GM23338 (cell line): ENCODE measurements at regions not wholly inside any gene's neighbourhood (a gene's known extent, or its start where the extent isn't known, plus 50 kb on each side); places are given as distances from the start of the nearest gene placed in this dataset.

ENCODE experiments used
- ATAC-seq: fragments of 200-7000 bp; cut with Tn5 transposase; 3 replicates; pipeline ENCODE4 v1.9.1; 2020
- DNase-seq: peaks from one replicate; pipeline ENCODE4 v3.0.0-alpha.2; 2015; ENCODE audit warnings: low spot score
- H2AFZ ChIP-seq: fragments of 200-600 bp; sonication (generic); 2 replicates; pipeline ENCODE4 v1.8.0; 2016; ENCODE audit warnings: antibody characterized with exemption, mild to moderate bottlenecking, moderate library complexity
- H3F3A ChIP-seq: fragments of 200-600 bp; sonication (generic); replicated peaks from 2 replicates; pipeline ENCODE4 v1.8.0; 2017; ENCODE audit warnings: antibody characterized with exemption, mixed run types, low read depth
- H3K27ac ChIP-seq: fragments of 200-600 bp; sonication (generic); 2 replicates; pipeline ENCODE4 v1.6.1; 2016; ENCODE audit warnings: low read depth
- H3K27me3 ChIP-seq: fragments of 200-600 bp; sonication (generic); 2 replicates; pipeline ENCODE4 v1.8.0; 2016; ENCODE audit warnings: mild to moderate bottlenecking, mixed run types, moderate library complexity; ENCODE audit not compliant: insufficient read depth
- H3K36me3 ChIP-seq: fragments of 200-600 bp; sonication (generic); 2 replicates; pipeline ENCODE4 v1.8.0; 2016; ENCODE audit warnings: mild to moderate bottlenecking; ENCODE audit not compliant: insufficient read depth
- H3K4me1 ChIP-seq: fragments of 200-600 bp; sonication (generic); 2 replicates; pipeline ENCODE4 v1.8.0; 2016; ENCODE audit warnings: mild to moderate bottlenecking, moderate library complexity; ENCODE audit not compliant: insufficient read depth
- H3K4me2 ChIP-seq: fragments of 200-600 bp; sonication (generic); 2 replicates; pipeline ENCODE4 v1.7.1; 2017; ENCODE audit warnings: mixed run types
- H3K4me3 ChIP-seq: fragments of 200-600 bp; sonication (generic); 2 replicates; pipeline ENCODE4 v1.6.1; 2016; ENCODE audit warnings: mixed run types
- H3K79me2 ChIP-seq: fragments of 200-600 bp; sonication (generic); replicated peaks from 2 replicates; pipeline ENCODE4 v1.8.0; 2017; ENCODE audit warnings: mild to moderate bottlenecking; ENCODE audit not compliant: insufficient read depth
- H3K9me2 ChIP-seq: fragments of 200-600 bp; sonication (generic); 2 replicates; pipeline ENCODE4 v1.8.0; 2017; ENCODE audit not compliant: insufficient read depth
- H4K20me1 ChIP-seq: fragments of 200-600 bp; sonication (generic); replicated peaks from 2 replicates; pipeline ENCODE4 v1.8.0; 2017; ENCODE audit warnings: mild to moderate bottlenecking; ENCODE audit not compliant: insufficient read depth
- H3K27ac Mint-ChIP-seq: 2 replicates; pipeline ENCODE4 v1.8.0; 2020; ENCODE audit warnings: inconsistent platforms, mild to moderate bottlenecking, moderate library complexity, mixed read lengths
- H3K27me3 Mint-ChIP-seq: 3 replicates; pipeline ENCODE4 v1.8.0; 2022; ENCODE audit warnings: low read depth, mild to moderate bottlenecking, moderate library complexity, mixed read lengths, inconsistent platforms; ENCODE audit not compliant: insufficient read depth, poor library complexity
- H3K36me3 Mint-ChIP-seq: 3 replicates; pipeline ENCODE4 v1.8.0; 2021; ENCODE audit warnings: low read depth, mild to moderate bottlenecking, inconsistent platforms, moderate library complexity, mixed read lengths
- H3K4me1 Mint-ChIP-seq: 3 replicates; pipeline ENCODE4 v1.8.0; 2020; ENCODE audit warnings: mild to moderate bottlenecking, inconsistent platforms, mixed read lengths
- H3K4me3 Mint-ChIP-seq: 3 replicates; pipeline ENCODE4 v1.8.0; 2021; ENCODE audit warnings: moderate library complexity, mild to moderate bottlenecking, inconsistent platforms, mixed read lengths
- H3K9me3 Mint-ChIP-seq: 3 replicates; pipeline ENCODE4 v1.8.0; 2020; ENCODE audit warnings: moderate library complexity, mild to moderate bottlenecking, inconsistent platforms, mixed read lengths
- CREB1 ChIP-seq: fragments of 250-450 bp; sonication (Bioruptor Pico); IDR thresholded peaks from 2 replicates; pipeline ENCODE4 v1.5.0; 2020; ENCODE audit warnings: low read depth, mild to moderate bottlenecking, moderate library complexity
- EZH2 ChIP-seq: fragments of 200-600 bp; sonication (generic); IDR thresholded peaks from one replicate; pipeline ENCODE4 v1.8.0; 2017; ENCODE audit warnings: antibody characterized with exemption, mild to moderate bottlenecking, low read depth; ENCODE audit not compliant: unreplicated experiment
- EZH2phosphoT487 ChIP-seq: fragments of 200-600 bp; sonication (generic); IDR thresholded peaks from one replicate; pipeline ENCODE4 v1.8.1; 2018; ENCODE audit warnings: antibody characterized with exemption; ENCODE audit not compliant: unreplicated experiment
- JUNB ChIP-seq: IDR thresholded peaks from one replicate; pipeline ENCODE4 v1.6.1; 2016; ENCODE audit warnings: antibody characterized with exemption; ENCODE audit not compliant: unreplicated experiment
- NANOG ChIP-seq: IDR thresholded peaks from 2 replicates; pipeline ENCODE4 v1.6.1; 2016; ENCODE audit warnings: antibody characterized with exemption, borderline replicate concordance
- POLR2AphosphoS5 ChIP-seq: IDR thresholded peaks from 2 replicates; pipeline ENCODE4 v1.6.1; 2016; ENCODE audit warnings: antibody characterized with exemption, low read depth
- STAT1 ChIP-seq: IDR thresholded peaks from one replicate; pipeline ENCODE4 v1.6.1; 2016; ENCODE audit warnings: antibody characterized with exemption; ENCODE audit not compliant: unreplicated experiment
- ZNF114 ChIP-seq: fragments of 250-450 bp; sonication (Bioruptor Pico); IDR thresholded peaks from 2 replicates; pipeline ENCODE4 v1.5.0; 2020; ENCODE audit warnings: mild to moderate bottlenecking, moderate library complexity
- ZNF331 ChIP-seq: fragments of 250-450 bp; sonication (Bioruptor Pico); IDR thresholded peaks from 2 replicates; pipeline ENCODE4 v1.5.0; 2020; ENCODE audit warnings: low read depth, mild to moderate bottlenecking, moderate library complexity
- TF ChIP-seq, protein P1 (sequence below): IDR thresholded peaks from one replicate; pipeline ENCODE4 v1.6.1; 2018; ENCODE audit warnings: antibody characterized with exemption; ENCODE audit not compliant: unreplicated experiment
- TF ChIP-seq, protein P2 (sequence below), 2 experiments: fragments of 200-600 bp in 1 of 2; sonication (generic) in 1 of 2; conservative IDR thresholded peaks; 2 replicates each; pipeline versions ENCODE4 v1.5.1 to v1.6.1; 2016 to 2017; ENCODE audit warnings: antibody characterized with exemption in 2 of 2, low read depth in 2 of 2, mild to moderate bottlenecking in 2 of 2, moderate library complexity in 1 of 2
- TF ChIP-seq, protein P3 (sequence below): IDR thresholded peaks from 2 replicates; pipeline ENCODE4 v1.6.1; 2016; ENCODE audit warnings: antibody characterized with exemption
- TF ChIP-seq, protein P4 (sequence below): fragments of 250-450 bp; sonication (Bioruptor Pico); IDR thresholded peaks from 2 replicates; pipeline ENCODE4 v1.5.0; 2020; ENCODE audit warnings: mild to moderate bottlenecking, moderate library complexity

DNA sequence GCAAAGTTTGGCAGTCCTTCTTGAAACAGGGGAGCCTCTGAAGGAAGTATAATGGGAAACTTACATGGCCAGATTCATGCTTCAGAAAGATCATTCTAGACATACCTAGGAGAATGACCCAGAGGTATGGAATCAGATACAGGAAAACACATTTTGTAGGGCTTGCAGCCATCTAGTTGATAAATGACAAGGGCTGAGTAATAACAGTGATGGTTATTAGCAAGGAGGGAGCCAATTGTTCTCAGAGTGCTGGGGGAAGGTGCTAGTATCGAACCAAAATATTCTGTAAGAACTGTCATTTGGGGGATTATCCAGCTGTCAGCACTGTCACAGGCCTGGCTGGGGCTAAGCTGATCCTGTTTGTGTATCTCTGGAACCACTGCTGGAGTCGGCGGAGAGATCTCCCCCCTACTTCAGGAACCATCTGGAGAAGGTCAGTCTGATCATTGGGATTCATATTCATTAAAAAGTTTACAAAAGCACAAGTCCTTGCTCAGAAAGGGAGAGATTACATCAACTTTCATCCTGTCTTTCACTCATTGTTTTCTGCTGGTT, 113.8 kb upstream of the THSD7B start:
- Histone ChIP-seq H4K20me1 (no peaks in the 10 kb centered on the region), H3K4me1 (peaks cover 14% of the 10 kb centered on the region), H3K36me3 (no peaks in the 10 kb centered on the region), H3F3A (no peaks in the 10 kb centered on the region), H2AFZ (no peak overlapping the region), H3K4me2 (no peak overlapping the region), H3K27ac (no peak overlapping the region), H3K79me2 (no peaks in the 10 kb centered on the region), H3K4me3 (no peak overlapping the region), H3K27me3 (no peaks in the 10 kb centered on the region), H3K9me2 (peaks cover 15% of the 10 kb centered on the region)
- Mint-ChIP-seq H3K4me1 (peaks cover 14% of the 10 kb centered on the region), H3K36me3 (no peaks in the 10 kb centered on the region), H3K4me3 (no peak overlapping the region), H3K9me3 (no peaks in the 10 kb centered on the region), H3K27me3 (no peaks in the 10 kb centered on the region), H3K27ac (no peak overlapping the region)
- TF ChIP-seq POLR2AphosphoS5: no peak
- no peak for TF ChIP-seq EZH2
- TF ChIP-seq EZH2phosphoT487: no peak
- TF ChIP-seq JUNB: no peak
- TF ChIP-seq, protein P1, sequence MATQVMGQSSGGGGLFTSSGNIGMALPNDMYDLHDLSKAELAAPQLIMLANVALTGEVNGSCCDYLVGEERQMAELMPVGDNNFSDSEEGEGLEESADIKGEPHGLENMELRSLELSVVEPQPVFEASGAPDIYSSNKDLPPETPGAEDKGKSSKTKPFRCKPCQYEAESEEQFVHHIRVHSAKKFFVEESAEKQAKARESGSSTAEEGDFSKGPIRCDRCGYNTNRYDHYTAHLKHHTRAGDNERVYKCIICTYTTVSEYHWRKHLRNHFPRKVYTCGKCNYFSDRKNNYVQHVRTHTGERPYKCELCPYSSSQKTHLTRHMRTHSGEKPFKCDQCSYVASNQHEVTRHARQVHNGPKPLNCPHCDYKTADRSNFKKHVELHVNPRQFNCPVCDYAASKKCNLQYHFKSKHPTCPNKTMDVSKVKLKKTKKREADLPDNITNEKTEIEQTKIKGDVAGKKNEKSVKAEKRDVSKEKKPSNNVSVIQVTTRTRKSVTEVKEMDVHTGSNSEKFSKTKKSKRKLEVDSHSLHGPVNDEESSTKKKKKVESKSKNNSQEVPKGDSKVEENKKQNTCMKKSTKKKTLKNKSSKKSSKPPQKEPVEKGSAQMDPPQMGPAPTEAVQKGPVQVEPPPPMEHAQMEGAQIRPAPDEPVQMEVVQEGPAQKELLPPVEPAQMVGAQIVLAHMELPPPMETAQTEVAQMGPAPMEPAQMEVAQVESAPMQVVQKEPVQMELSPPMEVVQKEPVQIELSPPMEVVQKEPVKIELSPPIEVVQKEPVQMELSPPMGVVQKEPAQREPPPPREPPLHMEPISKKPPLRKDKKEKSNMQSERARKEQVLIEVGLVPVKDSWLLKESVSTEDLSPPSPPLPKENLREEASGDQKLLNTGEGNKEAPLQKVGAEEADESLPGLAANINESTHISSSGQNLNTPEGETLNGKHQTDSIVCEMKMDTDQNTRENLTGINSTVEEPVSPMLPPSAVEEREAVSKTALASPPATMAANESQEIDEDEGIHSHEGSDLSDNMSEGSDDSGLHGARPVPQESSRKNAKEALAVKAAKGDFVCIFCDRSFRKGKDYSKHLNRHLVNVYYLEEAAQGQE: no peak
- no peak for TF ChIP-seq NANOG
- no peak for TF ChIP-seq STAT1
- TF ChIP-seq, protein P2, sequence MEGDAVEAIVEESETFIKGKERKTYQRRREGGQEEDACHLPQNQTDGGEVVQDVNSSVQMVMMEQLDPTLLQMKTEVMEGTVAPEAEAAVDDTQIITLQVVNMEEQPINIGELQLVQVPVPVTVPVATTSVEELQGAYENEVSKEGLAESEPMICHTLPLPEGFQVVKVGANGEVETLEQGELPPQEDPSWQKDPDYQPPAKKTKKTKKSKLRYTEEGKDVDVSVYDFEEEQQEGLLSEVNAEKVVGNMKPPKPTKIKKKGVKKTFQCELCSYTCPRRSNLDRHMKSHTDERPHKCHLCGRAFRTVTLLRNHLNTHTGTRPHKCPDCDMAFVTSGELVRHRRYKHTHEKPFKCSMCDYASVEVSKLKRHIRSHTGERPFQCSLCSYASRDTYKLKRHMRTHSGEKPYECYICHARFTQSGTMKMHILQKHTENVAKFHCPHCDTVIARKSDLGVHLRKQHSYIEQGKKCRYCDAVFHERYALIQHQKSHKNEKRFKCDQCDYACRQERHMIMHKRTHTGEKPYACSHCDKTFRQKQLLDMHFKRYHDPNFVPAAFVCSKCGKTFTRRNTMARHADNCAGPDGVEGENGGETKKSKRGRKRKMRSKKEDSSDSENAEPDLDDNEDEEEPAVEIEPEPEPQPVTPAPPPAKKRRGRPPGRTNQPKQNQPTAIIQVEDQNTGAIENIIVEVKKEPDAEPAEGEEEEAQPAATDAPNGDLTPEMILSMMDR (conservative IDR thresholded peaks at IDR 0.05; ENCODE audit: low read depth in 2 of 2): no peak
- no peak for TF ChIP-seq ZNF331 (CRISPR knock-in tag)
- no peak for TF ChIP-seq CREB1
- TF ChIP-seq, protein P3, sequence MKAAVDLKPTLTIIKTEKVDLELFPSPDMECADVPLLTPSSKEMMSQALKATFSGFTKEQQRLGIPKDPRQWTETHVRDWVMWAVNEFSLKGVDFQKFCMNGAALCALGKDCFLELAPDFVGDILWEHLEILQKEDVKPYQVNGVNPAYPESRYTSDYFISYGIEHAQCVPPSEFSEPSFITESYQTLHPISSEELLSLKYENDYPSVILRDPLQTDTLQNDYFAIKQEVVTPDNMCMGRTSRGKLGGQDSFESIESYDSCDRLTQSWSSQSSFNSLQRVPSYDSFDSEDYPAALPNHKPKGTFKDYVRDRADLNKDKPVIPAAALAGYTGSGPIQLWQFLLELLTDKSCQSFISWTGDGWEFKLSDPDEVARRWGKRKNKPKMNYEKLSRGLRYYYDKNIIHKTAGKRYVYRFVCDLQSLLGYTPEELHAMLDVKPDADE: no peak
- no peak for TF ChIP-seq ZNF114 (CRISPR knock-in tag)
- TF ChIP-seq, protein P4, sequence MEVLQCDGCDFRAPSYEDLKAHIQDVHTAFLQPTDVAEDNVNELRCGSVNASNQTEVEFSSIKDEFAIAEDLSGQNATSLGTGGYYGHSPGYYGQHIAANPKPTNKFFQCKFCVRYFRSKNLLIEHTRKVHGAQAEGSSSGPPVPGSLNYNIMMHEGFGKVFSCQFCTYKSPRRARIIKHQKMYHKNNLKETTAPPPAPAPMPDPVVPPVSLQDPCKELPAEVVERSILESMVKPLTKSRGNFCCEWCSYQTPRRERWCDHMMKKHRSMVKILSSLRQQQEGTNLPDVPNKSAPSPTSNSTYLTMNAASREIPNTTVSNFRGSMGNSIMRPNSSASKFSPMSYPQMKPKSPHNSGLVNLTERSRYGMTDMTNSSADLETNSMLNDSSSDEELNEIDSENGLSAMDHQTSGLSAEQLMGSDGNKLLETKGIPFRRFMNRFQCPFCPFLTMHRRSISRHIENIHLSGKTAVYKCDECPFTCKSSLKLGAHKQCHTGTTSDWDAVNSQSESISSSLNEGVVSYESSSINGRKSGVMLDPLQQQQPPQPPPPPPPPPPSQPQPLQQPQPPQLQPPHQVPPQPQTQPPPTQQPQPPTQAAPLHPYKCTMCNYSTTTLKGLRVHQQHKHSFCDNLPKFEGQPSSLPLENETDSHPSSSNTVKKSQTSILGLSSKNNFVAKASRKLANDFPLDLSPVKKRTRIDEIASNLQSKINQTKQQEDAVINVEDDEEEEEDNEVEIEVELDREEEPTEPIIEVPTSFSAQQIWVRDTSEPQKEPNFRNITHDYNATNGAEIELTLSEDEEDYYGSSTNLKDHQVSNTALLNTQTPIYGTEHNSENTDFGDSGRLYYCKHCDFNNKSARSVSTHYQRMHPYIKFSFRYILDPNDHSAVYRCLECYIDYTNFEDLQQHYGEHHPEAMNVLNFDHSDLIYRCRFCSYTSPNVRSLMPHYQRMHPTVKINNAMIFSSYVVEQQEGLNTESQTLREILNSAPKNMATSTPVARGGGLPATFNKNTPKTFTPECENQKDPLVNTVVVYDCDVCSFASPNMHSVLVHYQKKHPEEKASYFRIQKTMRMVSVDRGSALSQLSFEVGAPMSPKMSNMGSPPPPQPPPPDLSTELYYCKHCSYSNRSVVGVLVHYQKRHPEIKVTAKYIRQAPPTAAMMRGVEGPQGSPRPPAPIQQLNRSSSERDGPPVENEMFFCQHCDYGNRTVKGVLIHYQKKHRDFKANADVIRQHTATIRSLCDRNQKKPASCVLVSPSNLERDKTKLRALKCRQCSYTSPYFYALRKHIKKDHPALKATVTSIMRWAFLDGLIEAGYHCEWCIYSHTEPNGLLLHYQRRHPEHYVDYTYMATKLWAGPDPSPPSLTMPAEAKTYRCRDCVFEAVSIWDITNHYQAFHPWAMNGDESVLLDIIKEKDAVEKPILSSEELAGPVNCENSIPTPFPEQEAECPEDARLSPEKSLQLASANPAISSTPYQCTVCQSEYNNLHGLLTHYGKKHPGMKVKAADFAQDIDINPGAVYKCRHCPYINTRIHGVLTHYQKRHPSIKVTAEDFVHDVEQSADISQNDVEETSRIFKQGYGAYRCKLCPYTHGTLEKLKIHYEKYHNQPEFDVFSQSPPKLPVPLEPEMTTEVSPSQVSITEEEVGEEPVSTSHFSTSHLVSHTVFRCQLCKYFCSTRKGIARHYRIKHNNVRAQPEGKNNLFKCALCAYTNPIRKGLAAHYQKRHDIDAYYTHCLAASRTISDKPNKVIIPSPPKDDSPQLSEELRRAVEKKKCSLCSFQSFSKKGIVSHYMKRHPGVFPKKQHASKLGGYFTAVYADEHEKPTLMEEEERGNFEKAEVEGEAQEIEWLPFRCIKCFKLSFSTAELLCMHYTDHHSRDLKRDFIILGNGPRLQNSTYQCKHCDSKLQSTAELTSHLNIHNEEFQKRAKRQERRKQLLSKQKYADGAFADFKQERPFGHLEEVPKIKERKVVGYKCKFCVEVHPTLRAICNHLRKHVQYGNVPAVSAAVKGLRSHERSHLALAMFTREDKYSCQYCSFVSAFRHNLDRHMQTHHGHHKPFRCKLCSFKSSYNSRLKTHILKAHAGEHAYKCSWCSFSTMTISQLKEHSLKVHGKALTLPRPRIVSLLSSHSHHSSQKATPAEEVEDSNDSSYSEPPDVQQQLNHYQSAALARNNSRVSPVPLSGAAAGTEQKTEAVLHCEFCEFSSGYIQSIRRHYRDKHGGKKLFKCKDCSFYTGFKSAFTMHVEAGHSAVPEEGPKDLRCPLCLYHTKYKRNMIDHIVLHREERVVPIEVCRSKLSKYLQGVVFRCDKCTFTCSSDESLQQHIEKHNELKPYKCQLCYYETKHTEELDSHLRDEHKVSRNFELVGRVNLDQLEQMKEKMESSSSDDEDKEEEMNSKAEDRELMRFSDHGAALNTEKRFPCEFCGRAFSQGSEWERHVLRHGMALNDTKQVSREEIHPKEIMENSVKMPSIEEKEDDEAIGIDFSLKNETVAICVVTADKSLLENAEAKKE (CRISPR knock-in tag): no peak
- ATAC-seq: no peak
- DNase-seq: no peak
